ENCODE measurements at regions not wholly inside any gene's neighbourhood (a gene's known extent, or its start where the extent isn't known, plus 50 kb on each side); places are given as distances from the start of the nearest gene placed in this dataset.

- Histone ChIP-seq H3K27me3 (no peaks in the 10 kb centered on the region), H3K27ac (no peak overlapping the region), H3K36me3 (no peaks in the 10 kb centered on the region), H3K4me3 (no peak overlapping the region), H3K9me3 (peaks cover 7 to 16% of the 10 kb centered on the region in 2 donors), H3K4me1 (no peaks in the 10 kb centered on the region)
- TF ChIP-seq POLR2A (IDR thresholded peaks at IDR 0.05) (no peak), POLR2AphosphoS5 (IDR thresholded peaks at IDR 0.05) (no peak), CTCF (IDR thresholded peaks at IDR 0.05) (no peak)
- DNase-seq (ENCODE audit: low spot score in 2 of 2) = no peak
- intact Hi-C loops (cut with DNase I; ENCODE audit: low total_unique reads) = no loop called here
These were observed 166.1 kb downstream of the MRPS30 start for GRCh38 chr5:44974813-44975212.

GRCh38 chr5:44981708-44982107 is 173.0 kb downstream of the MRPS30 start:
- Histone ChIP-seq H3K27me3 (no peaks in the 10 kb centered on the region), H3K4me3 (no peak overlapping the region), H3K9me3 (peaks cover 29 to 48% of the 10 kb centered on the region in 2 donors), H3K4me1 (no peaks in the 10 kb centered on the region), H3K27ac (no peak overlapping the region), H3K36me3 (no peaks in the 10 kb centered on the region)
- DNase-seq (ENCODE audit: low spot score in 2 of 2) = no peak
- TF ChIP-seq CTCF (IDR thresholded peaks at IDR 0.05) = no peak
- TF ChIP-seq POLR2A (IDR thresholded peaks at IDR 0.05) = no peak
- no peak for TF ChIP-seq POLR2AphosphoS5 (IDR thresholded peaks at IDR 0.05)
- intact Hi-C loops (cut with DNase I; ENCODE audit: low total_unique reads) = no loop called here

GRCh38 chr5:44983006-44983405 is 174.3 kb downstream of the MRPS30 start:
- no peaks in the 10 kb centered on the region for H3K27me3 ChIP-seq
- no peaks in the 10 kb centered on the region for H3K4me1 ChIP-seq
- no peak overlapping the region for H3K27ac ChIP-seq
- intact Hi-C loops (cut with DNase I; ENCODE audit: low total_unique reads) = no loop called here
- no peak overlapping the region for H3K4me3 ChIP-seq
- no peak for DNase-seq (ENCODE audit: low spot score in 2 of 2)
- TF ChIP-seq CTCF (IDR thresholded peaks at IDR 0.05) = no peak
- no peak for TF ChIP-seq POLR2AphosphoS5 (IDR thresholded peaks at IDR 0.05)
- no peak for TF ChIP-seq POLR2A (IDR thresholded peaks at IDR 0.05)
- peaks cover 29 to 48% of the 10 kb centered on the region in 2 donors for H3K9me3 ChIP-seq
- no peaks in the 10 kb centered on the region for H3K36me3 ChIP-seq

GRCh38 chr5:44987026-44987425 is 178.3 kb downstream of the MRPS30 start:
- no peak for TF ChIP-seq CTCF (IDR thresholded peaks at IDR 0.05)
- TF ChIP-seq POLR2A (IDR thresholded peaks at IDR 0.05) = no peak
- no peak for TF ChIP-seq POLR2AphosphoS5 (IDR thresholded peaks at IDR 0.05)
- Histone ChIP-seq H3K27ac (no peak overlapping the region), H3K9me3 (peaks cover 32 to 56% of the 10 kb centered on the region in 2 donors), H3K27me3 (no peaks in the 10 kb centered on the region), H3K36me3 (no peaks in the 10 kb centered on the region), H3K4me1 (no peaks in the 10 kb centered on the region), H3K4me3 (no peak overlapping the region)
- DNase-seq (ENCODE audit: low spot score in 2 of 2) = no peak
- intact Hi-C loops (cut with DNase I; ENCODE audit: low total_unique reads) = no loop called here

- Histone ChIP-seq H3K27ac (no peak overlapping the region), H3K4me3 (no peak overlapping the region), H3K4me1 (no peaks in the 10 kb centered on the region), H3K27me3 (no peaks in the 10 kb centered on the region), H3K9me3 (peaks cover 11 to 18% of the 10 kb centered on the region in 2 donors), H3K36me3 (no peaks in the 10 kb centered on the region)
- DNase-seq (ENCODE audit: low spot score in 2 of 2) = no peak
- no peak for TF ChIP-seq CTCF (IDR thresholded peaks at IDR 0.05)
- TF ChIP-seq POLR2A (IDR thresholded peaks at IDR 0.05) = no peak
- no peak for TF ChIP-seq POLR2AphosphoS5 (IDR thresholded peaks at IDR 0.05)
- intact Hi-C loops (cut with DNase I; ENCODE audit: low total_unique reads) = no loop called here
These were observed 182.9 kb downstream of the MRPS30 start for GRCh38 chr5:44991693-44992092.

All from breast epithelium (tissue), 4 donors.